HepG2 (cell line): ENCODE measurements at regions not wholly inside any gene's neighbourhood (a gene's known extent, or its start where the extent isn't known, plus 50 kb on each side); places are given as distances from the start of the nearest gene placed in this dataset.

Experiments
- KLF12 ChIP-seq: sonication (generic); formaldehyde crosslinking; IDR thresholded peaks from 2 replicates; pipeline ENCODE4 v1.4.0; 2020; ENCODE audit warnings: missing genetic modification reagents, borderline replicate concordance
- ZNF777 ChIP-seq: sonication (generic); formaldehyde crosslinking; IDR thresholded peaks from 2 replicates; pipeline ENCODE4 v1.4.0; 2020; ENCODE audit warnings: missing genetic modification reagents

GRCh38 chr7:113402482-113402881 lies 284.1 kb upstream of the SMIM30 start:
- no peak for TF ChIP-seq ZNF777 (CRISPR knock-in tag)
- TF ChIP-seq KLF12 (CRISPR knock-in tag) = no peak
